Stimulated activated CD4-positive, alpha-beta T cell treated with anti-CD3 and anti-CD28 coated beads, TNF-alpha, amount 100 ng/mL, for 1 hour (primary cell): ENCODE measurements at regions not wholly inside any gene's neighbourhood (a gene's known extent, or its start where the extent isn't known, plus 50 kb on each side); places are given as distances from the start of the nearest gene placed in this dataset.

Source experiments
- DNase-seq, 3 donors: peaks; one replicate each; pipeline ENCODE4 v3.0.0-alpha.2; 2020; ENCODE audit warnings: low read depth in 3 of 3, low spot score in 1 of 3

GRCh38 chr1:22218618-22219250 is 75.8 kb upstream of the WNT4 start:
- no peak for DNase-seq

GRCh38 chr1:22221233-22221780 is 78.4 kb upstream of the WNT4 start:
- no peak for DNase-seq

GRCh38 chr1:22222723-22223122 is 79.8 kb upstream of the WNT4 start:
- DNase-seq: no peak

GRCh38 chr1:22223176-22223575 is 80.3 kb upstream of the WNT4 start:
- DNase-seq: no peak

DNA sequence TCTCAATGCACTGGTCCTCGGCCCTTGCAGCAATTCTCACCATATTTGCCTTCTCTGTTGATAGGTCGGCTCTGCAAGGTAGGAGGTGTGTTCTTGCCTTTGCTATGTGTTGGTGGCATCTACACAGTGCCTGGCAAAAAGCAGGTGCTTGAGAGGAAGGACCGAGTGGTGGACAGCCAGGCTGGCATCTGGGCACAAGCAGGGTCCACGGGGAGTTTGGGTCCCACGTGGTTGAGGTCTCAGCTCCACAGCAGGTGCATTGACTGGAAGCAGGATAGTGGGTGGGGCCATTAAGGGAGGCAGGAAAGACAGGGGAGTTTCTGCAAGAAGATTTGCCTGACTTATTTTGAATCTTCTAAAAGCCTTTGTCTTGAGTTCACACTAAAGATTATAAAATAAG is 81.2 kb upstream of the WNT4 start:
- DNase-seq: no peak

DNA sequence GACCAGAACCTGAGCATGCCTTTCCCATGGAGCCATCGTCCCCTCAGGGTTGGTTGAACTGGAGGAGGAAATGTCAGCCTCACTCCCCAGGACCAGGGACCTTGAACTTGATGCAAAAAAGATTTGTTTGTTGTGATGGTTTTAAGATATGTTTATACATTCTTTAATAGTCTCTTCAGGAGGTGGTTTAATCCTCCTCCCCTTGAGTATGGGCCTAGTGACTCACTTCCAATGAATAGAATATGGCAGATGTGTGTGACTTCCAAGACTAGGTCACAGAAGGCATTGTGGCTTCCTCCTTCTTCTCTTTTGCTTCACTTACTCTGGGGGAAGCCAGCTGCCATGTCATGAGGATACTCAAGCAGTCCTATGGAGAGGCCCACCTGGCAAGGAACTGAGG is 81.7 kb upstream of the WNT4 start:
- DNase-seq: no peak

GRCh38 chr1:22225858-22226589 is 83.1 kb upstream of the WNT4 start:
- DNase-seq: no peak

DNA sequence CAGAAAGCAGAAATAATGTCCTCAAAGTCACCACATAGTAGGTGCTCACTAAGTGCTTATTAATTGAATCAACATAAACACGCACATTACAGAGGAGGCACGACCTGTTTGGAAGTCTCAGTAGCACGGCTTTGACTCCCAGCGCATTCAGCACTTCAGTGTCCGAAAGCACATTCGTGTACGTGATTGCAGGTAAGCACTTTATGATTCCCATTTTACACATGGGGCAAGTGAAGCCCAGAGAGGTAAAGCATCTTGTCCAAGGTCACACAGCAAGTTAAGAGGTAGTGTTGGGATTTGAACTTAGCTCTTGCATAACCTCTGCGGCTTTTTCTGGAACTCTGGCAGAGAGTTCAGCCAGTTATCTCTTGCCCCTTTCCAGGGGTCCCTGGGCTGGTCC is 85.2 kb upstream of the WNT4 start:
- DNase-seq: no peak

DNA sequence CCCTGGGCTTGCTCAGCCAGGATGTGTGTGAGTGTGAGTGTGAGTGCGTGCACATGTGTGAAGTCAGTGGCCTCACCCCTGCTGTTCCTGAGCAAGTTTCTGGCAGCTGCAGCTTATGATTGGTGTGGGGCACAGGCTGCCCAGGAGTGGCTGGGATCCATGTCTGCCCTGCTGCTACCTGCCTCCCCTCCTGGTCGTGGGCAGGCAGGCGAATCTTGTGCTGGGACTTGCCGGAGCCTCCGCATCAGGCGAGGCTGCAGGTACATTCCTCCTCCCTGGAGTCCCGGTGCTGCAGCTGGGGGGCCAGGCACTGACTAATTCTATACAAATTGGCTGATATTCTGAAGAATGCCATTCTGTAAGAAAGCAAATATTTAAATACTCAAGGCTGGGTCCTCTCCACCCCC is 85.6 kb upstream of the WNT4 start:
- no peak for DNase-seq

- no peak for DNase-seq
Measured at GRCh38 chr1:22229379-22229778, 86.5 kb upstream of the WNT4 start.

- DNase-seq: no peak
Measured at GRCh38 chr1:22231068-22231593, 88.2 kb upstream of the WNT4 start.

- DNase-seq: no peak
Measured at GRCh38 chr1:22231995-22232690, 89.2 kb upstream of the WNT4 start.

DNA sequence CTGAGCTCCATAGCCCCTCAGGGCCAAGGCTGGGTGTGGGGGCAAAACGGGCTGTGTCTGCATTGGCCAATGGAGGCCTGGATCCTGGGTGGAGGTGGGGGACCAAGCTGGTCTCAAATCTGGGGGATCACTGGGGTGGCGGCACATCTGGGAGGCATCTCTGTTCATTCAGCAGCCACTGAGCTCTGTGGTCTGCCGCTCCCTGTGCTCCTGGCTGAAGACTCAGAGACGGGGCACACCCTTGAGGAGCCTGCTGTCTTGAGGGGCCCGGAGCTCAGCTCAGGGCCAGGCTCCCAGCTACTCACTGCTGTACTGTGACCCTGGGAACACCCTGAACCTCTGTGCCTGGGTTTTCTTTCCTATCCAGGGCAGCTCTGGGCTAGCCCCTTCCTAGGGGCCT is 90.3 kb upstream of the WNT4 start:
- DNase-seq: no peak

DNA sequence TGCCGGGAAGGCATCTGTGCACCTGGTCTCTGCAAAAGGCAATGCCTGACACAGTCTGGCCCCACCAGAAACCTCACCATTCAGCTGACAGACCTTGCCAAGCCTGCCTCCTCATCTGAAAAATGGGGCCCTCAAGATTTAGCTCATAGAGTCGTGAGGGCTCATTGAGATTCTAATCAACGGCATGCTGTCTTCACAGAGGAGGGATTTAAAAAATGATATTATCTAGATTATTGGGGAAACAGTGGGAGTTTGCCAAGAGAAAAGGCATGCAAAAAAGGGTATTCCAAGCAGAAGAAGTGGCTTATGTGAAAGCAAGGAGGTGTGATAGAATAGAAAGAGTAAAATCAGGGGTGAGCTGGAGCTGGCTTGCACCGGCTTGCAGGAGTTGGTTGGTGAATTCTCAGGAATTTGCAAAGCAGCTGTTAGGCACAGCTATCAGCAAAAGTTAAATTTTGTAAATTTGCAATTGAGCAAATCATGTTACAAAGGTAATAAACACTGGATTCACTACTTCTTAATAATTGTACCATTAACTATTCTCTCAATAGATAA is 91.7 kb upstream of the WNT4 start:
- DNase-seq: no peak

GRCh38 chr1:22236166-22236565 is 93.3 kb upstream of the WNT4 start:
- DNase-seq: no peak

DNA sequence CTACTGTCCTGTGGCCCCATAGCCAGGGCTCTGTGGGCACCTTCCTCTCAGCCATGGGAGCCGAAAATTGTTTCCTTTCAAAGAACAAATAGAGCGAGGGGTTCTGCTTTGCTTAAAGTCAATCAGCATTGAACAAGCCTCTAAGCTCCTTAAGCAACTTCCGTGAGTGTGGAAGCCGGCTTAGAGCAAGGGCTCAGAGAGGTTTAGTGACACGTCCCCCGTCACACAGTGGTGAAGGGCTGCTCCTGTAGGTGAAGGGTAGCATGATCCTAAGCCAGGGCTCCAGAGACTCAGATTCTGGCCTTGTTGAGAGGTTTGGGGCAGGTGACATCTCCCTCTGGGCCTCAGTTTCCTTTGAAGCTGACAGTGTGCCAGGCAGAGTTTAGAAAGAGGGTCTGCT is 94.0 kb upstream of the WNT4 start:
- DNase-seq: no peak

GRCh38 chr1:22237433-22238093 is 94.7 kb upstream of the WNT4 start:
- no peak for DNase-seq

DNA sequence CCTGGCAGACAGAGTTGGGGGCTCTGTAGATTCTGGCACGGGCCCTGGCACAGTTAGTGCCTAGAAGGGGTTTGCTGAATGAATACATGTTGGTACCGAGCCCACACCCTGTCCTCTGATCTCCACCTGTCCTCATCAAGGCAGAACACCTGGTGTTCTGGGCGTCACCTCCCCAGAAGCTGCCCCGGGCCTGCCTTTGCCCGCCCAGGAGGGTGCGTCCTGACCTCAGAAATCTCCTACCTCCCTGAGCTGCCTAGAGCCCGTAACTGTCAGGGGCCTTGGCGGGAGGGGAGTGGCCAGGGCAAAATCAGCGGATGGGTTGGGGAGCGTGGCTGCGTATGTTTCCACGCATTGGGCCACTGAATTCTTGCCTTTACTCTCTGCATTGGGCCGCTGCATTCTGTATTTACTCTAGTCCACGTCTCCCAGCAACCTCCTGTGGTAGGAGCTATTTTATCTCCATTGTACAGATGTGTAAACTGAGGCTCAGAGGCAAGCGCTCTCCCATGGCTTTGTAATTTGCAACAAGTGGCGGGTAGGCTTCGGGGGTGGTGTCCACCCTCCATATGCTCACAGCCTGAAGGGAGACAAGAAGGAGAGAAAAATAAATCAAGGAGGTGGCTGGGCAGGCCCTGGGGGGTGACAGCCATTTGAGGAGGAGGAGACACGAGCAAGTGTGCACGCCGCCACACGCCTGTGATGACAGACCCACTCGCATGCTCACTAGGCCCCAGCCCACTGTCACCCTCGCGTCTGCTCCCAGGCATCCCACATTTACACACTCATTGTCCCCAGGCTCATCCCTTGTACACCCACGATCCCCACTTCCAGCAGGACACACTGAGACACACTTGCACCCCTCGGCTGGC is 95.7 kb upstream of the WNT4 start:
- no peak for DNase-seq

- no peak for DNase-seq
Measured at GRCh38 chr1:22239378-22239777, 96.5 kb upstream of the WNT4 start.

DNA sequence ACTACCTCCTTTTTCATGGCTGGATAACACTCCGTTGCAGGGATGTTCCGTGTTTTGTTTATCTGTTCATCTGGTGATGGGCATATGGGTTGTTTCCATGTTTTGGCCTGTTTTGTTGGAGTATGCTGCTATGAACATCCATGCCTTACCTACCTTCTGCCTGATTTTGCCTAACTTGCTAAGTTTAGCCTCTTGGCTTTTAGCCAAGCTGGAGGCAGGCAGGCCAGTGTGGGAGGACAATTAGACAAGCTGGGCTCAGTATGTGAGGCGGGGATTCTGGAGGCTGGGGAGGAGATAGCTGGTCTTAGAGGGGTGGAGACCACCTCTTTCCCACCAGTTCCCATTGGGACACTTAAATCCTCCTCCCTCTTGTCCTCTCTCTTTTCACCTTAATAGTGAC is 98.4 kb upstream of the WNT4 start:
- no peak for DNase-seq
